Heart right ventricle (tissue), 16 donors: ENCODE measurements at regions not wholly inside any gene's neighbourhood (a gene's known extent, or its start where the extent isn't known, plus 50 kb on each side); places are given as distances from the start of the nearest gene placed in this dataset.

ENCODE experiments used
- ATAC-seq, 8 donors: fragments of 200-7000 bp; cut with Tn5 transposase; one replicate each; pipeline ENCODE4 v1.9.1; 2020; ENCODE audit warnings: mild to moderate bottlenecking in 8 of 8, moderate library complexity in 8 of 8, moderate number of reproducible peaks in 1 of 8
- DNase-seq, 2 donors: peaks; one replicate each; pipeline ENCODE4 v3.0.0-alpha.2; 2020
- H3K27ac ChIP-seq, 10 donors: fragments of 200-600 bp; sonication (generic) in 2 of 10; one replicate each; pipeline versions ENCODE4 v1.5.0 to v1.8.0; 2020 to 2022; ENCODE audit warnings: mild to moderate bottlenecking in 3 of 10
- H3K27me3 ChIP-seq, 7 donors: fragments of 200-600 bp; one replicate each; pipeline ENCODE4 v1.8.0; 2021 to 2022; ENCODE audit warnings: mild to moderate bottlenecking in 2 of 7
- H3K36me3 ChIP-seq, 9 donors: fragments of 200-600 bp; sonication (generic) in 1 of 9; one replicate each; pipeline versions ENCODE4 v1.5.0 to v1.8.0; 2020 to 2022; ENCODE audit warnings: mild to moderate bottlenecking in 2 of 9
- H3K4me1 ChIP-seq, 9 donors: fragments of 200-600 bp; sonication (generic) in 1 of 9; one replicate each; pipeline versions ENCODE4 v1.5.0 to v1.8.0; 2020 to 2022; ENCODE audit warnings: mild to moderate bottlenecking in 4 of 9
- H3K4me3 ChIP-seq, 10 donors: fragments of 200-600 bp; sonication (generic) in 2 of 10; one replicate each; pipeline versions ENCODE4 v1.5.0 to v1.8.0; 2020 to 2022; ENCODE audit warnings: mild to moderate bottlenecking in 7 of 10, moderate library complexity in 2 of 10
- H3K9me3 ChIP-seq, 11 donors: fragments of 200-600 bp in 10 of 11; sonication (generic) in 2 of 11; one replicate each; pipeline versions ENCODE4 v1.5.0 to v1.8.0; 2013 to 2022; ENCODE audit warnings: mild to moderate bottlenecking in 2 of 11, control low read depth in 1 of 11, moderate library complexity in 1 of 11
- CTCF ChIP-seq, 9 donors: fragments of 200-600 bp; sonication (generic) in 2 of 9; IDR thresholded peaks; one replicate each; pipeline versions ENCODE4 v1.5.0 to v1.8.0; 2021 to 2022; ENCODE audit warnings: antibody characterized with exemption in 9 of 9, mild to moderate bottlenecking in 5 of 9, moderate library complexity in 1 of 9
- WGBS, 2 donors: extraction: QIAGEN DNeasy Blood & Tissue Kit; methylation state at CpG; one replicate each; pipeline ENCODE4 v1.1.7; 2013; ENCODE audit warnings: inconsistent platforms in 1 of 2; 5-methylcytosine and 5-hydroxymethylcytosine counted together
- intact Hi-C, 10 donors: fragments of 100-400 bp; cut with DNase I; formaldehyde crosslinking; loops; one replicate each; pipeline versions ENCODE4 v1.11.1 to v1.14.2; 2022
- donor health status: Arrhythmogenic right ventricular cardiomyopathy.
- donor health status: ischemic (EF 13 %, LVEDD 7.1; RV severe dilation, severe dysfunction).
- donor health status: healthy with polysubstance abuse.
- donor health status: DM: no; HTN: yes; CAD: no.
- donor health status: DM: no; HTN: no; CAD: no.
- donor health status: ischemic (EF 25% LVEDD 6.9; RV normal size, moderate dysfunction).
- donor health status: ischemic (EF 25% LVEDD 5.7; RV mildly dilated, moderate dysfunction).
- donor health status: healthy.
- donor health status: DM: yes; HTN: yes; CAD: no.
- donor health status: Ischemic cardiomyopathy.
- donor health status: ischemic (EF 35%, LVEDD 5.7; RV mildly dilated, moderate dysfunction).
- donor health status: nonischemic (EF 11% LVEDD 7.7; RV severe dilation, severe dysfunction).
- donor health status: DM: yes; HTN: yes; CAD: no.
- donor health status: PGD.
- donor health status: ischemic (EF 29% LVEDD 5.4; RV normal size, mild dysfunction).
- donor health status: nonischemic (EF 23%, LVEDD 6.1; RV moderate dilation, normal function).

- 80 to 86% methylated on average over 5 of the region's 5 CpGs for WGBS, 2 donors
- peaks cover 0 to 6% (median 0%) of the 10 kb centered on the region in 11 donors for H3K9me3 ChIP-seq
- peaks cover 0 to 30% (median 14%) of the 10 kb centered on the region in 7 donors for H3K27me3 ChIP-seq
- H3K36me3 ChIP-seq = no peaks in the 10 kb centered on the region
- intact Hi-C loops = no loop called here
- ATAC-seq = no peak
- no peak overlapping the region for H3K27ac ChIP-seq
- no peaks in the 10 kb centered on the region for H3K4me1 ChIP-seq
- DNase-seq = no peak
- no peak for TF ChIP-seq CTCF (IDR thresholded peaks at IDR 0.05)
- no peak overlapping the region for H3K4me3 ChIP-seq
Observed at GRCh38 chr5:174222891-174223290, 177.4 kb downstream of the NSG2 start.

- H3K36me3 ChIP-seq = no peaks in the 10 kb centered on the region
- peaks cover 0 to 2% (median 0%) of the 10 kb centered on the region in 11 donors for H3K9me3 ChIP-seq
- H3K27me3 ChIP-seq = peaks cover 0 to 30% (median 14%) of the 10 kb centered on the region in 7 donors
- intact Hi-C loops = no loop called here
- ATAC-seq (no peak), DNase-seq (no peak)
- TF ChIP-seq CTCF (IDR thresholded peaks at IDR 0.05) = no peak
- 20% methylated on average over 12 of the region's 12 CpGs for WGBS, 2 donors
- no peaks in the 10 kb centered on the region for H3K4me1 ChIP-seq
- no peak overlapping the region for H3K27ac ChIP-seq
- H3K4me3 ChIP-seq = no peak overlapping the region
Observed at GRCh38 chr5:174223355-174223754, 177.8 kb downstream of the NSG2 start.

- Histone ChIP-seq H3K27ac (peak overlapping the region in 2 of 10 donors; percentile 25 to 58), H3K4me1 (peaks cover 0 to 16% (median 0%) of the 10 kb centered on the region in 9 donors), H3K9me3 (no peaks in the 10 kb centered on the region), H3K4me3 (no peak overlapping the region), H3K36me3 (no peaks in the 10 kb centered on the region), H3K27me3 (peaks cover 0 to 14% (median 5%) of the 10 kb centered on the region in 7 donors)
- 92 to 98% methylated on average over 1 of the region's 1 CpG for whole genome bisulfite sequencing, 2 donors
- ATAC-seq (no peak), DNase-seq (no peak)
- TF ChIP-seq CTCF (IDR thresholded peaks at IDR 0.05) = no peak
- intact Hi-C loops = no loop called here
Observed at GRCh38 chr5:174229068-174229467, 183.6 kb downstream of the NSG2 start.

GRCh38 chr5:174229514-174230370, 184.2 kb downstream of the NSG2 start:
- ATAC-seq (peak in 7 of 8 donors; percentile 32 to 89 (median 63)), DNase-seq (peak in 1 of 2 donors; percentile 53)
- Histone ChIP-seq H3K4me1 (peaks cover 0 to 16% (median 0%) of the 10 kb centered on the region in 9 donors), H3K4me3 (no peak overlapping the region), H3K27me3 (peaks cover 0 to 10% (median 3%) of the 10 kb centered on the region in 7 donors), H3K27ac (peak overlapping the region in 1 of 10 donors; percentile 58), H3K9me3 (no peaks in the 10 kb centered on the region), H3K36me3 (no peaks in the 10 kb centered on the region)
- intact Hi-C loops = no loop called here
- no peak for TF ChIP-seq CTCF (IDR thresholded peaks at IDR 0.05)
- WGBS, 2 donors = 40 to 53% methylated on average over 3 of the region's 3 CpGs
